ENCODE measurements at regions not wholly inside any gene's neighbourhood (a gene's known extent, or its start where the extent isn't known, plus 50 kb on each side); places are given as distances from the start of the nearest gene placed in this dataset.

DNA sequence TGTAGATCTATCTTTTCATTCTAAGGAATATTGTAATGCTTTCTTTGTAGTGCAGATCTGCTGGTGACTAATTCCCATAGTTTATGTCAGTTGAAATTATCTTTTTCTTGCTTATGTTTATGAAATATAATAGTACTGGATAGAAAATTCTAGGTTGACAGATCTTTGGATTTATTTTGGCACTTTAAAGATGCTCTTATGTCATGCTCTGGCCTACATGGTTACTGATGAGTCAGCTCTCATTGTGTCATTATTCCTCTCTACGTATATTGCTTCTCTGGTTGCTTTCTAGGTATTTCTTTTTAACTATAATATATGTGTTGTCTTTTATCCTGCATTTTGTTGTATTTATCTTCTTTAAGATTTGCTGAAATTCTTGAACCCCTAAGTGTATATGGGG, 955.5 kb upstream of the CHORDC1 start:
- Histone ChIP-seq H3K27me3 (ENCODE audit: control insufficient read depth, insufficient read depth, low read length) (no peaks in the 10 kb centered on the region), H3K4me1 (ENCODE audit: control insufficient read depth, insufficient read depth, low read length) (no peaks in the 10 kb centered on the region), H3K9me3 (ENCODE audit: control insufficient read depth, insufficient read depth, low read depth, low read length) (no peaks in the 10 kb centered on the region), H3K36me3 (ENCODE audit: control insufficient read depth, insufficient read depth, low read length) (no peaks in the 10 kb centered on the region), H3K4me3 (ENCODE audit: low read depth in 2 of 2, low read length in 2 of 2) (no peak overlapping the region), H3K27ac (ENCODE audit: low read length) (no peak overlapping the region)
- DNase-seq (ENCODE audit: low read depth, low spot score) (no peak), ATAC-seq (no peak)
- in situ Hi-C loops (cut with HindIII; ENCODE audit: low pct_unique_long_range_greater_than_20kb, low sequenced_read_pairs) = no loop called here
- no TSS peak for BruUV-seq (replicated peaks)
- ChIA-PET CTCF (no interaction called here), POLR2A (no interaction called here)
- TF ChIP-seq, protein P1, sequence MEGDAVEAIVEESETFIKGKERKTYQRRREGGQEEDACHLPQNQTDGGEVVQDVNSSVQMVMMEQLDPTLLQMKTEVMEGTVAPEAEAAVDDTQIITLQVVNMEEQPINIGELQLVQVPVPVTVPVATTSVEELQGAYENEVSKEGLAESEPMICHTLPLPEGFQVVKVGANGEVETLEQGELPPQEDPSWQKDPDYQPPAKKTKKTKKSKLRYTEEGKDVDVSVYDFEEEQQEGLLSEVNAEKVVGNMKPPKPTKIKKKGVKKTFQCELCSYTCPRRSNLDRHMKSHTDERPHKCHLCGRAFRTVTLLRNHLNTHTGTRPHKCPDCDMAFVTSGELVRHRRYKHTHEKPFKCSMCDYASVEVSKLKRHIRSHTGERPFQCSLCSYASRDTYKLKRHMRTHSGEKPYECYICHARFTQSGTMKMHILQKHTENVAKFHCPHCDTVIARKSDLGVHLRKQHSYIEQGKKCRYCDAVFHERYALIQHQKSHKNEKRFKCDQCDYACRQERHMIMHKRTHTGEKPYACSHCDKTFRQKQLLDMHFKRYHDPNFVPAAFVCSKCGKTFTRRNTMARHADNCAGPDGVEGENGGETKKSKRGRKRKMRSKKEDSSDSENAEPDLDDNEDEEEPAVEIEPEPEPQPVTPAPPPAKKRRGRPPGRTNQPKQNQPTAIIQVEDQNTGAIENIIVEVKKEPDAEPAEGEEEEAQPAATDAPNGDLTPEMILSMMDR (IDR thresholded peaks at IDR 0.05) = no peak
- TF ChIP-seq, protein P2, sequence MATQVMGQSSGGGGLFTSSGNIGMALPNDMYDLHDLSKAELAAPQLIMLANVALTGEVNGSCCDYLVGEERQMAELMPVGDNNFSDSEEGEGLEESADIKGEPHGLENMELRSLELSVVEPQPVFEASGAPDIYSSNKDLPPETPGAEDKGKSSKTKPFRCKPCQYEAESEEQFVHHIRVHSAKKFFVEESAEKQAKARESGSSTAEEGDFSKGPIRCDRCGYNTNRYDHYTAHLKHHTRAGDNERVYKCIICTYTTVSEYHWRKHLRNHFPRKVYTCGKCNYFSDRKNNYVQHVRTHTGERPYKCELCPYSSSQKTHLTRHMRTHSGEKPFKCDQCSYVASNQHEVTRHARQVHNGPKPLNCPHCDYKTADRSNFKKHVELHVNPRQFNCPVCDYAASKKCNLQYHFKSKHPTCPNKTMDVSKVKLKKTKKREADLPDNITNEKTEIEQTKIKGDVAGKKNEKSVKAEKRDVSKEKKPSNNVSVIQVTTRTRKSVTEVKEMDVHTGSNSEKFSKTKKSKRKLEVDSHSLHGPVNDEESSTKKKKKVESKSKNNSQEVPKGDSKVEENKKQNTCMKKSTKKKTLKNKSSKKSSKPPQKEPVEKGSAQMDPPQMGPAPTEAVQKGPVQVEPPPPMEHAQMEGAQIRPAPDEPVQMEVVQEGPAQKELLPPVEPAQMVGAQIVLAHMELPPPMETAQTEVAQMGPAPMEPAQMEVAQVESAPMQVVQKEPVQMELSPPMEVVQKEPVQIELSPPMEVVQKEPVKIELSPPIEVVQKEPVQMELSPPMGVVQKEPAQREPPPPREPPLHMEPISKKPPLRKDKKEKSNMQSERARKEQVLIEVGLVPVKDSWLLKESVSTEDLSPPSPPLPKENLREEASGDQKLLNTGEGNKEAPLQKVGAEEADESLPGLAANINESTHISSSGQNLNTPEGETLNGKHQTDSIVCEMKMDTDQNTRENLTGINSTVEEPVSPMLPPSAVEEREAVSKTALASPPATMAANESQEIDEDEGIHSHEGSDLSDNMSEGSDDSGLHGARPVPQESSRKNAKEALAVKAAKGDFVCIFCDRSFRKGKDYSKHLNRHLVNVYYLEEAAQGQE (IDR thresholded peaks at IDR 0.05; ENCODE audit: insufficient read depth in 1 of 2, low read depth in 2 of 2, low read length in 1 of 2) = no peak
- TF ChIP-seq SIN3A (IDR thresholded peaks at IDR 0.05; ENCODE audit: borderline replicate concordance, insufficient read depth, low read depth, low read length) (no peak), POLR2AphosphoS5 (IDR thresholded peaks at IDR 0.05; ENCODE audit: low read depth, low read length) (no peak), TCF7L2 (IDR thresholded peaks at IDR 0.05; ENCODE audit: low read depth, low read length) (no peak)
- intact Hi-C loops (cut with micrococcal nuclease; ENCODE audit: unreplicated experiment) = no loop called here

DNA sequence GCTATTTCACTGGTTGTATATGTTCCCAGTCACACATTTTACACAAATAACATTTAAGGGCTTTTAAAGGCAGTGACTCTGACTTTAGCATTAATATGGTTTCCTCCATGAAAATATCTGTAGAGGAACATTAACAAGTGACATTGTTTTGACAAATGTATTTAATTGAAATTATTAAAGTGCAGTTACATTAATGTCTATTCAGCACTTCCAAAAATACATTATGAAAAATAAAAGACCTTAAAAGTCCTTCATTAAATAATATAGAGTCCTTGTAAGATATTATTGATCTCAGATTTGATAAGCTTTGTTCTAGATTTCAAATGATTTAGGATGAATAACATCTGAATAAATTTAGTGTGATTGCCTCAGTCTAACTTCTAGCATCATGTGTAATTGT, 951.9 kb upstream of the CHORDC1 start:
- ATAC-seq (no peak), DNase-seq (ENCODE audit: low read depth, low spot score) (no peak)
- no peaks in the 10 kb centered on the region for H3K27me3 ChIP-seq (ENCODE audit: control insufficient read depth, insufficient read depth, low read length)
- no peak overlapping the region for H3K27ac ChIP-seq (ENCODE audit: low read length)
- BruUV-seq (replicated peaks) = no TSS peak
- no peaks in the 10 kb centered on the region for H3K36me3 ChIP-seq (ENCODE audit: control insufficient read depth, insufficient read depth, low read length)
- no peaks in the 10 kb centered on the region for H3K9me3 ChIP-seq (ENCODE audit: control insufficient read depth, insufficient read depth, low read depth, low read length)
- in situ Hi-C loops (cut with HindIII; ENCODE audit: low pct_unique_long_range_greater_than_20kb, low sequenced_read_pairs) (no loop called here), intact Hi-C loops (cut with micrococcal nuclease; ENCODE audit: unreplicated experiment) (no loop called here)
- ChIA-PET CTCF (no interaction called here), POLR2A (no interaction called here)
- H3K4me1 ChIP-seq (ENCODE audit: control insufficient read depth, insufficient read depth, low read length) = no peaks in the 10 kb centered on the region
- TF ChIP-seq TCF7L2 (IDR thresholded peaks at IDR 0.05; ENCODE audit: low read depth, low read length) = no peak
- no peak for TF ChIP-seq POLR2AphosphoS5 (IDR thresholded peaks at IDR 0.05; ENCODE audit: low read depth, low read length)
- TF ChIP-seq, protein P1 (IDR thresholded peaks at IDR 0.05) = no peak
- TF ChIP-seq, protein P2 (IDR thresholded peaks at IDR 0.05; ENCODE audit: insufficient read depth in 1 of 2, low read depth in 2 of 2, low read length in 1 of 2) = no peak
- no peak overlapping the region for H3K4me3 ChIP-seq (ENCODE audit: low read depth in 2 of 2, low read length in 2 of 2)
